ENCODE measurements at regions not wholly inside any gene's neighbourhood (a gene's known extent, or its start where the extent isn't known, plus 50 kb on each side); places are given as distances from the start of the nearest gene placed in this dataset.

GRCh38 chr21:18940791-18941190 is 537.2 kb upstream of the TMPRSS15 start:
- TF ChIP-seq CTCF (IDR thresholded peaks at IDR 0.05): no peak
- TF ChIP-seq POLR2A (IDR thresholded peaks at IDR 0.05): no peak

Data from heart left ventricle (tissue), 13 donors.